ENCODE measurements at regions not wholly inside any gene's neighbourhood (a gene's known extent, or its start where the extent isn't known, plus 50 kb on each side); places are given as distances from the start of the nearest gene placed in this dataset.

GRCh38 chr20:59399426-59400099 is 99.2 kb downstream of the EDN3 start:
- H2BK5ac ChIP-seq (ENCODE audit: low read depth, low read length) = no peak overlapping the region
- no peak overlapping the region for H4K5ac ChIP-seq (ENCODE audit: insufficient read length, low read depth, low read length)
- no peak overlapping the region for H4K8ac ChIP-seq (ENCODE audit: extremely low read depth, insufficient read depth, low read length)
- no peak overlapping the region for H3K4me3 ChIP-seq (ENCODE audit: extremely low read depth in 1 of 4, insufficient read depth in 2 of 4, low read depth in 3 of 4, low read length in 4 of 4)
- no peak overlapping the region for H2AK5ac ChIP-seq (ENCODE audit: low read depth, low read length)
- H2BK15ac ChIP-seq (ENCODE audit: low read length) = no peak overlapping the region
- H3K27ac ChIP-seq (ENCODE audit: low read depth, low read length) = no peak overlapping the region
- no peak overlapping the region for H3K14ac ChIP-seq (ENCODE audit: insufficient read length)
- no peaks in the 10 kb centered on the region for H3K79me2 ChIP-seq (ENCODE audit: control insufficient read depth in 1 of 2, insufficient read depth in 2 of 2, low read length in 2 of 2)
- no peaks in the 10 kb centered on the region for H3K79me1 ChIP-seq (ENCODE audit: low read depth, low read length)
- no peak overlapping the region for H2AFZ ChIP-seq (ENCODE audit: low read length)
- H3K4me1 ChIP-seq (replicated peaks in 1 of 4; ENCODE audit: control insufficient read depth in 3 of 4, insufficient read depth in 4 of 4, low read length in 3 of 4) = peaks cover 0 to 5% (median 2%) of the 10 kb centered on the region in 4 experiments; a peak in 5 of 7 replicates
- no peak overlapping the region for H3K18ac ChIP-seq (ENCODE audit: extremely low read depth, low read length)
- DNase-seq (ENCODE audit: low read depth in 1 of 2, low spot score in 2 of 2) (no peak), FAIRE-seq (no peak)
- no peak overlapping the region for H3K4me2 ChIP-seq (ENCODE audit: insufficient read depth in 1 of 2, low read depth in 2 of 2, low read length in 2 of 2)
- no peak overlapping the region for H2BK20ac ChIP-seq (ENCODE audit: low read length)
- H3K27me3 ChIP-seq (replicated peaks in 1 of 4; ENCODE audit: control insufficient read depth in 3 of 4, extremely low read depth in 1 of 4, insufficient read depth in 3 of 4, low read length in 3 of 4) = peaks cover 0 to 22% (median 14%) of the 10 kb centered on the region in 4 experiments; a peak in 6 of 7 replicates
- peaks cover 7% of the 10 kb centered on the region; the same call in 1 of the 2 replicates for H3K23me2 ChIP-seq (ENCODE audit: low read depth, low read length)
- H2BK120ac ChIP-seq (replicated peaks; ENCODE audit: low read depth, low read length) = no peak overlapping the region
- 86% methylated on average over 17 of the region's 17 CpGs; no CpG with 5 or more reads in 1 of the 2 experiments for WGBS, 2 experiments (ENCODE audit: extremely low coverage in 1 of 2, insufficient coverage in 1 of 2, insufficient read length in 1 of 2, insufficient replicate concordance in 2 of 2, low coverage in 1 of 2, low lambda C conversion rate in 2 of 2, missing lambda C conversion rate in 1 of 2)
- no peak overlapping the region for H3K56ac ChIP-seq (replicated peaks; ENCODE audit: insufficient read length, low read depth, low read length)
- no peak overlapping the region for H3K23ac ChIP-seq (ENCODE audit: insufficient read length)
- H3K9ac ChIP-seq (replicated peaks in 1 of 4; ENCODE audit: extremely low read depth in 1 of 4, low read depth in 3 of 4, low read length in 3 of 4) = no peak overlapping the region
- no peaks in the 10 kb centered on the region for H3K9me3 ChIP-seq (ENCODE audit: insufficient read depth in 2 of 2, low read depth in 1 of 2, low read length in 1 of 2)
- H2BK12ac ChIP-seq (ENCODE audit: low read depth, low read length) = no peak overlapping the region
- no peaks in the 10 kb centered on the region for H4K20me1 ChIP-seq (replicated peaks in 1 of 2; ENCODE audit: control insufficient read depth in 1 of 2, insufficient read depth in 2 of 2, low read length in 2 of 2)
- no peak overlapping the region for H3K4ac ChIP-seq (replicated peaks; ENCODE audit: insufficient read length, low read depth, low read length)
- H4K91ac ChIP-seq (replicated peaks; ENCODE audit: insufficient read length, low read length) = no peak overlapping the region
- POLR2A ChIA-PET (ENCODE audit: partially characterized antibody) = no interaction called here
- H3K36me3 ChIP-seq (ENCODE audit: control insufficient read depth in 2 of 4, insufficient read depth in 4 of 4, low read length in 3 of 4) = no peaks in the 10 kb centered on the region
- CTCF ChIA-PET (ENCODE audit: partially characterized antibody) = interaction anchor here (0.8 to 1.4 kb wide), 4 partner anchors 14 to 530 kb away, joined by 3 to 7 read pairs (median 4); no protein-coding TSS in a partner anchor
- TF ChIP-seq JUND (IDR thresholded peaks at IDR 0.05; ENCODE audit: low read length) (no peak), SIX5 (IDR thresholded peaks at IDR 0.05; ENCODE audit: low read depth, low read length) (no peak), HDAC2 (IDR thresholded peaks at IDR 0.05; ENCODE audit: borderline replicate concordance in 1 of 2, low read depth in 2 of 2, low read length in 2 of 2) (no peak), SP2 (IDR thresholded peaks at IDR 0.05; ENCODE audit: low read length) (no peak), KDM5A (IDR thresholded peaks at IDR 0.05; ENCODE audit: low read length) (no peak), CEBPB (IDR thresholded peaks at IDR 0.05; ENCODE audit: low read depth, low read length) (no peak), TAF1 (IDR thresholded peaks at IDR 0.05; ENCODE audit: low read depth, low read length) (no peak), CBX8 (IDR thresholded peaks at IDR 0.05; ENCODE audit: borderline replicate concordance, low read depth, low read length) (no peak), SRF (IDR thresholded peaks at IDR 0.05; ENCODE audit: low read depth, low read length) (no peak), YY1 (IDR thresholded peaks at IDR 0.05; ENCODE audit: low read depth, low read length) (no peak), GABPA (IDR thresholded peaks at IDR 0.05; ENCODE audit: borderline replicate concordance, insufficient read depth, low read length) (no peak), SAP30 (IDR thresholded peaks at IDR 0.05; ENCODE audit: insufficient read depth, insufficient replicate concordance, low read length) (no peak), SUZ12 (IDR thresholded peaks at IDR 0.05; ENCODE audit: low read length) (no peak), GTF2F1 (IDR thresholded peaks at IDR 0.05; ENCODE audit: borderline replicate concordance, low read depth, low read length) (no peak)
